Lower leg skin (tissue), 3 donors: ENCODE measurements at regions not wholly inside any gene's neighbourhood (a gene's known extent, or its start where the extent isn't known, plus 50 kb on each side); places are given as distances from the start of the nearest gene placed in this dataset.
"Not testable (repeated sequence)": the region's sequence is repeated elsewhere in the genome, so short reads cannot be mapped to it uniquely, and the experiment has no call there.

Experiments used
- CTCF ChIP-seq, 3 donors: fragments of 450-650 bp; IDR thresholded peaks; one replicate each; pipeline ENCODE4 v1.5.1; 2016; ENCODE audit warnings: antibody characterized with exemption in 3 of 3, mild to moderate bottlenecking in 3 of 3, moderate library complexity in 2 of 3
- POLR2A ChIP-seq, 2 donors: fragments of 450-650 bp; IDR thresholded peaks; one replicate each; pipeline ENCODE4 v1.6.1; 2016 to 2017; ENCODE audit warnings: antibody characterized with exemption in 2 of 2, mild to moderate bottlenecking in 1 of 2, moderate library complexity in 1 of 2

DNA sequence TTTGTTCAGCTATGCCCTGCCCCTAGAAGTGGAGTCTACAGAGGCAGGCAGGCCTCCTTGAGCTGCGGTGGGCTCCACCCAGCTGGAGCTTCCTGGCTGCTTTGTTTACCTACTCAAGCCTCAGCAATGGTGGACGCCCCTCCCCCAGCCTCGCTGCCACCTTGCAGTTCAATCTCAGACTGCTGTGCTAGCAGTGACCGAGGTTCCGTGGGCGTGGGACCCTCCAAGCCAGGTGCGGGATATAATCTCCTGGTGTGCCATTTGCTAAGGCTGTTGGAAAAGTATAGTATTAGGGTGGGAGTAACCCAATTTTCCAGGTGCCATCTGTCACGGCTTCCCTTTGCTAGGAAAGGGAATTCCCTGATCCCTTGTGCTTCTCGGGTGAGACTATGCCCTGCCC, 770.2 kb upstream of the VRK2 start:
- TF ChIP-seq CTCF, POLR2A (IDR thresholded peaks at IDR 0.05): not testable (repeated sequence)
